Caco-2 (cell line): ENCODE measurements at regions not wholly inside any gene's neighbourhood (a gene's known extent, or its start where the extent isn't known, plus 50 kb on each side); places are given as distances from the start of the nearest gene placed in this dataset.

Experiments
- BruUV-seq: library from RNA; stranded (reverse); fragments of 400-500 nt; replicated peaks from 2 replicates; lab custom pipeline; 2021; lab: Mats Ljungman, UMichigan
- CTCF ChIA-PET: fragments of 300-600 bp; sonication (Branson Sonifier 250); formaldehyde crosslinking; loops from one replicate; lab custom pipeline; 2022; ENCODE audit warnings: antibody characterized with exemption; lab: Charles Lee
- POLR2A ChIA-PET: fragments of 300-600 bp; sonication (Branson Sonifier 250); formaldehyde crosslinking; loops from one replicate; lab custom pipeline; 2022; ENCODE audit warnings: antibody characterized with exemption; lab: Charles Lee
- DNase-seq, 2 experiments: peaks; one replicate each; pipeline versions ENCODE4 v3.0.0 to v3.0.0-alpha.2; 2020 to 2022
- H3K27me3 ChIP-seq: replicated peaks from 2 replicates; pipeline ENCODE4 v1.6.0; 2011; ENCODE audit warnings: low read length; ENCODE audit not compliant: control insufficient read depth, insufficient read depth
- H3K36me3 ChIP-seq: 2 replicates; pipeline ENCODE4 v1.5.1; 2011; ENCODE audit warnings: low read length; ENCODE audit not compliant: control insufficient read depth, insufficient read depth
- H3K4me1 ChIP-seq: fragments of 250-450 bp; sonication (Bioruptor Pico); 2 replicates; pipeline ENCODE4 v1.5.1; 2020; ENCODE audit warnings: mild to moderate bottlenecking
- H3K4me3 ChIP-seq: 2 replicates; pipeline ENCODE4 v1.5.1; 2011; ENCODE audit warnings: low read depth, mild to moderate bottlenecking, control low read depth, low read length
- H3K9me3 ChIP-seq: fragments of 250-450 bp; sonication (Bioruptor Pico); 2 replicates; pipeline ENCODE4 v1.5.1; 2020; ENCODE audit warnings: mild to moderate bottlenecking, moderate library complexity
- H3K27ac Mint-ChIP-seq: one replicate; pipeline ENCODE4 v1.8.0; 2022; ENCODE audit warnings: mixed read lengths; ENCODE audit not compliant: unreplicated experiment
- H3K27me3 Mint-ChIP-seq: one replicate; pipeline ENCODE4 v1.8.0; 2022; ENCODE audit warnings: mixed read lengths; ENCODE audit not compliant: insufficient read depth, unreplicated experiment
- H3K36me3 Mint-ChIP-seq: one replicate; pipeline ENCODE4 v1.8.0; 2022; ENCODE audit warnings: mild to moderate bottlenecking, mixed read lengths; ENCODE audit not compliant: insufficient read depth, unreplicated experiment
- H3K4me1 Mint-ChIP-seq: one replicate; pipeline ENCODE4 v1.8.0; 2022; ENCODE audit warnings: low read depth, mixed read lengths; ENCODE audit not compliant: unreplicated experiment
- H3K4me3 Mint-ChIP-seq: one replicate; pipeline ENCODE4 v1.8.0; 2022; ENCODE audit warnings: mild to moderate bottlenecking, moderate library complexity, mixed read lengths; ENCODE audit not compliant: unreplicated experiment
- H3K9me3 Mint-ChIP-seq: one replicate; pipeline ENCODE4 v1.8.0; 2022; ENCODE audit warnings: mixed read lengths; ENCODE audit not compliant: unreplicated experiment
- intact Hi-C: fragments of 100-400 bp; cut with micrococcal nuclease; formaldehyde crosslinking; loops from one replicate; pipeline ENCODE4 v1.10.0; 2022; ENCODE audit not compliant: unreplicated experiment
- TF ChIP-seq, protein P1 (sequence below), 2 experiments: fragments of 200-600 bp in 1 of 2; IDR thresholded peaks; 1 replicate in 1 of 2; 2 replicates in 1 of 2; pipeline versions ENCODE4 v1.5.1 to v1.8.0; 2011 to 2022; ENCODE audit warnings: antibody characterized with exemption in 1 of 2, control low read depth in 1 of 2, inconsistent platforms in 1 of 2, low read depth in 1 of 2, low read length in 1 of 2, mild to moderate bottlenecking in 1 of 2, moderate library complexity in 1 of 2; ENCODE audit not compliant: insufficient read depth in 1 of 2, severe bottlenecking in 1 of 2, unreplicated experiment in 1 of 2

DNA sequence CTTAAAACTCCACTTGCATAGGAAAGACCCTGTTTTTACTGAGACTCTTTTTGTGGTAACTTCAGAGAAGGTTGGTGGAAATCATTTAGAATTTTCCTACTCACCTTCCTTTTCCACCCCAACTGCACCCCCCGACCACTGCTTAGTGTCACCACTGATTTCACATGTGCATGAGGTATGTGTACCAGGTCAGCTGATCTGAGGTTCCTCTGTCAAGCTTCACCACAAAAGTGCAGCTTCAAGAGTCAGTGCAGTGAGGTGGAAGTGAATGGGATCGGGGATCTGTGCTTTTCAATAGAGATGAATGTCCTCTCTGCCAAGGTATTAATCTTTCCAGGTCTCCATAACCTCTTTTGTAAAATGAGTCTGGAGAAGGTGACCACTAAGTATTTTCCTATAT lies 260.5 kb upstream of the WWC1 start:
- Mint-ChIP-seq H3K27ac (no peak overlapping the region), H3K4me3 (no peak overlapping the region), H3K4me1 (no peaks in the 10 kb centered on the region), H3K9me3 (no peaks in the 10 kb centered on the region), H3K36me3 (no peaks in the 10 kb centered on the region), H3K27me3 (peaks cover 30% of the 10 kb centered on the region)
- Histone ChIP-seq H3K27me3 (no peaks in the 10 kb centered on the region; the same call in 1 of the 2 replicates), H3K4me3 (no peak overlapping the region), H3K36me3 (no peaks in the 10 kb centered on the region), H3K9me3 (no peaks in the 10 kb centered on the region), H3K4me1 (no peaks in the 10 kb centered on the region)
- intact Hi-C loops: no loop called here
- ChIA-PET POLR2A (no interaction called here), CTCF (no interaction called here)
- TF ChIP-seq, protein P1, sequence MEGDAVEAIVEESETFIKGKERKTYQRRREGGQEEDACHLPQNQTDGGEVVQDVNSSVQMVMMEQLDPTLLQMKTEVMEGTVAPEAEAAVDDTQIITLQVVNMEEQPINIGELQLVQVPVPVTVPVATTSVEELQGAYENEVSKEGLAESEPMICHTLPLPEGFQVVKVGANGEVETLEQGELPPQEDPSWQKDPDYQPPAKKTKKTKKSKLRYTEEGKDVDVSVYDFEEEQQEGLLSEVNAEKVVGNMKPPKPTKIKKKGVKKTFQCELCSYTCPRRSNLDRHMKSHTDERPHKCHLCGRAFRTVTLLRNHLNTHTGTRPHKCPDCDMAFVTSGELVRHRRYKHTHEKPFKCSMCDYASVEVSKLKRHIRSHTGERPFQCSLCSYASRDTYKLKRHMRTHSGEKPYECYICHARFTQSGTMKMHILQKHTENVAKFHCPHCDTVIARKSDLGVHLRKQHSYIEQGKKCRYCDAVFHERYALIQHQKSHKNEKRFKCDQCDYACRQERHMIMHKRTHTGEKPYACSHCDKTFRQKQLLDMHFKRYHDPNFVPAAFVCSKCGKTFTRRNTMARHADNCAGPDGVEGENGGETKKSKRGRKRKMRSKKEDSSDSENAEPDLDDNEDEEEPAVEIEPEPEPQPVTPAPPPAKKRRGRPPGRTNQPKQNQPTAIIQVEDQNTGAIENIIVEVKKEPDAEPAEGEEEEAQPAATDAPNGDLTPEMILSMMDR (IDR thresholded peaks at IDR 0.05; ENCODE audit: insufficient read depth in 1 of 2, low read depth in 1 of 2, low read length in 1 of 2, severe bottlenecking in 1 of 2, unreplicated experiment in 1 of 2): no peak
- BruUV-seq: no TSS peak
- no peak for DNase-seq

DNA sequence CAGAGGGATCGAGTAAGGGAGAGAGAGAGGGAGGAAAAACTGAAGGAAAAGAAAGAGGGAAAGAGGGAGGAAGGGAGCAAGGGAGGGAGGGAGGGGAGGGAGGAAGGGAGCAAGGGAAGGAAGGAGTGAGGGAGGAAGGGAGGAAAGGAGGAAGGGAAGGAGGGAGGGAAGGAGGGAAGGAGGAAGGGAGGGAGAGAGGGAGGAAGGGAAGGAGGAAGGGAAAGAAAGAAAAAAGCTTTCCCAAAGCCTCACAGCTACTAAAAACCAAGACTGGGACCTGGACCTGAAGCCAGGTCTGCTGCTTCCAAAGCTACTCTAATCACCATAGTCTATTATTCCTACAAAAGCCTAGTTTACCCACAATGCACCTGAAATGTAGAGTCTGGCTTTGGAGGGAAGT lies 259.8 kb upstream of the WWC1 start:
- Histone ChIP-seq H3K4me3 (no peak overlapping the region), H3K36me3 (no peaks in the 10 kb centered on the region), H3K4me1 (no peaks in the 10 kb centered on the region), H3K27me3 (no peaks in the 10 kb centered on the region; the same call in 1 of the 2 replicates), H3K9me3 (no peaks in the 10 kb centered on the region)
- ChIA-PET CTCF (interaction anchor here (1.3 kb wide), 1 partner anchor 16 kb away, joined by 4 read pairs; no protein-coding TSS in a partner anchor), POLR2A (no interaction called here)
- Mint-ChIP-seq H3K36me3 (no peaks in the 10 kb centered on the region), H3K27ac (no peak overlapping the region), H3K4me1 (no peaks in the 10 kb centered on the region), H3K4me3 (no peak overlapping the region), H3K27me3 (peaks cover 30% of the 10 kb centered on the region), H3K9me3 (no peaks in the 10 kb centered on the region)
- BruUV-seq: no TSS peak
- intact Hi-C loops: no loop called here
- TF ChIP-seq, protein P1 (IDR thresholded peaks at IDR 0.05; ENCODE audit: insufficient read depth in 1 of 2, low read depth in 1 of 2, low read length in 1 of 2, severe bottlenecking in 1 of 2, unreplicated experiment in 1 of 2): no peak
- DNase-seq: no peak

DNA sequence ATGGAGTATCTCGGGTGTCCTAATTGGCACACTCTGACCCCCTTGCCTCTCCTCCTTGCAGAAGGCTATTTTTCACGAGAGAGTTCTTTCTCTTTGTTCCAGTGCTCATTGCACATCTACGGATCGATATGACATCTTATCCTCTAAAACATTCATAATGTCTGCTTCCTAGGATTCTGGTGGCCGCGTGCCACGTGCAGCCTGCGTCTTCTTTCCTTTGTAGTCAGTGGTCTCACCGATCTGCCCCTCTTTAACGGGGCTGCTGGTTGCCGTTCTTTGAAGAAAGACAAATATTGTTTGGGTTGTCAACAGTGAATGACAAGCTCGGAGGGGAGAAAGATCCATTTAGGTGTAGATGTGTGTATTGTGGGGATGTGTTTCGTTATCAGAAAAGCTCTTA lies 252.4 kb upstream of the WWC1 start:
- no peaks in the 10 kb centered on the region for H3K4me1 Mint-ChIP-seq
- H3K4me3 Mint-ChIP-seq: no peak overlapping the region
- no peaks in the 10 kb centered on the region for H3K9me3 Mint-ChIP-seq
- no peak overlapping the region for H3K27ac Mint-ChIP-seq
- peaks cover 13% of the 10 kb centered on the region for H3K27me3 Mint-ChIP-seq
- BruUV-seq: no TSS peak
- no peak overlapping the region for H3K4me3 ChIP-seq
- CTCF ChIA-PET: no interaction called here
- POLR2A ChIA-PET: no interaction called here
- H3K36me3 Mint-ChIP-seq: no peaks in the 10 kb centered on the region
- no peaks in the 10 kb centered on the region for H3K4me1 ChIP-seq
- TF ChIP-seq, protein P1 (IDR thresholded peaks at IDR 0.05; ENCODE audit: insufficient read depth in 1 of 2, low read depth in 1 of 2, low read length in 1 of 2, severe bottlenecking in 1 of 2, unreplicated experiment in 1 of 2): no peak
- no peaks in the 10 kb centered on the region for H3K9me3 ChIP-seq
- no peaks in the 10 kb centered on the region for H3K36me3 ChIP-seq
- DNase-seq: no peak
- intact Hi-C loops: no loop called here
- H3K27me3 ChIP-seq: peaks cover 2% of the 10 kb centered on the region; the same call in 1 of the 2 replicates
